Fibroblast of lung (primary cell): ENCODE measurements at regions not wholly inside any gene's neighbourhood (a gene's known extent, or its start where the extent isn't known, plus 50 kb on each side); places are given as distances from the start of the nearest gene placed in this dataset.

Experiments used
- DNase-seq, 2 donors: peaks; one replicate each; pipeline versions ENCODE4 v3.0.0 to v3.0.0-alpha.2; 2010; ENCODE audit warnings: low read depth in 2 of 2
- H2AFZ ChIP-seq: 2 replicates; pipeline ENCODE4 v1.5.1; 2012; ENCODE audit warnings: low read length, control low read depth, inconsistent platforms
- H3K27ac ChIP-seq: 2 replicates; pipeline ENCODE4 v1.5.1; 2011; ENCODE audit warnings: low read length, control low read depth; ENCODE audit not compliant: insufficient read depth
- H3K27me3 ChIP-seq: 2 replicates; pipeline ENCODE4 v1.5.1; 2011; ENCODE audit warnings: mild to moderate bottlenecking, low read length; ENCODE audit not compliant: control insufficient read depth, insufficient read depth
- H3K36me3 ChIP-seq: 2 replicates; pipeline ENCODE4 v1.5.1; 2011; ENCODE audit warnings: low read length; ENCODE audit not compliant: control insufficient read depth, insufficient read depth
- H3K4me1 ChIP-seq: 2 replicates; pipeline ENCODE4 v1.5.1; 2011; ENCODE audit warnings: low read length; ENCODE audit not compliant: control insufficient read depth, insufficient read depth; ENCODE audit errors: extremely low read depth
- H3K4me2 ChIP-seq: 2 replicates; pipeline ENCODE4 v1.5.1; 2011; ENCODE audit warnings: low read length, control low read depth; ENCODE audit not compliant: insufficient read depth; ENCODE audit errors: extremely low read depth
- H3K4me3 ChIP-seq, 4 experiments: fragments of 200-600 bp in 1 of 4; sonication (generic) in 1 of 4; replicated peaks in 1 of 4; 2 replicates each; pipeline ENCODE4 v1.5.1; 2011 to 2016; ENCODE audit warnings: low read length in 4 of 4, low read depth in 3 of 4, mild to moderate bottlenecking in 3 of 4, control low read depth in 2 of 4, inconsistent platforms in 1 of 4, mixed read lengths in 1 of 4; ENCODE audit not compliant: insufficient read depth in 1 of 4; ENCODE audit errors: control extremely low read depth in 1 of 4
- H3K79me2 ChIP-seq: 2 replicates; pipeline ENCODE4 v1.5.1; 2012; ENCODE audit warnings: mild to moderate bottlenecking, low read length, inconsistent platforms; ENCODE audit not compliant: control insufficient read depth, insufficient read depth
- H3K9ac ChIP-seq: 2 replicates; pipeline ENCODE4 v1.5.1; 2011; ENCODE audit warnings: mild to moderate bottlenecking, low read length, control low read depth; ENCODE audit not compliant: insufficient read depth
- H3K9me3 ChIP-seq: 2 replicates; pipeline ENCODE4 v1.5.1; 2012; ENCODE audit warnings: low read depth, low read length; ENCODE audit not compliant: control insufficient read depth, insufficient read depth
- H4K20me1 ChIP-seq: 2 replicates; pipeline ENCODE4 v1.5.1; 2011; ENCODE audit warnings: low read length; ENCODE audit not compliant: control insufficient read depth, insufficient read depth; ENCODE audit errors: extremely low read depth
- EZH2 ChIP-seq: IDR thresholded peaks from 2 replicates; pipeline ENCODE4 v1.5.1; 2012; ENCODE audit warnings: low read length, control low read depth, mild to moderate bottlenecking; ENCODE audit errors: missing control alignments
- TF ChIP-seq, protein P1 (sequence below), 2 donors: IDR thresholded peaks in 1 of 2; conservative IDR thresholded peaks in 1 of 2; 1 replicate in 1 of 2; 2 replicates in 1 of 2; pipeline ENCODE4 v1.5.1; 2011 to 2012; ENCODE audit warnings: low read length in 2 of 2, control low read depth in 1 of 2, inconsistent platforms in 1 of 2, low read depth in 1 of 2, mild to moderate bottlenecking in 1 of 2

DNA sequence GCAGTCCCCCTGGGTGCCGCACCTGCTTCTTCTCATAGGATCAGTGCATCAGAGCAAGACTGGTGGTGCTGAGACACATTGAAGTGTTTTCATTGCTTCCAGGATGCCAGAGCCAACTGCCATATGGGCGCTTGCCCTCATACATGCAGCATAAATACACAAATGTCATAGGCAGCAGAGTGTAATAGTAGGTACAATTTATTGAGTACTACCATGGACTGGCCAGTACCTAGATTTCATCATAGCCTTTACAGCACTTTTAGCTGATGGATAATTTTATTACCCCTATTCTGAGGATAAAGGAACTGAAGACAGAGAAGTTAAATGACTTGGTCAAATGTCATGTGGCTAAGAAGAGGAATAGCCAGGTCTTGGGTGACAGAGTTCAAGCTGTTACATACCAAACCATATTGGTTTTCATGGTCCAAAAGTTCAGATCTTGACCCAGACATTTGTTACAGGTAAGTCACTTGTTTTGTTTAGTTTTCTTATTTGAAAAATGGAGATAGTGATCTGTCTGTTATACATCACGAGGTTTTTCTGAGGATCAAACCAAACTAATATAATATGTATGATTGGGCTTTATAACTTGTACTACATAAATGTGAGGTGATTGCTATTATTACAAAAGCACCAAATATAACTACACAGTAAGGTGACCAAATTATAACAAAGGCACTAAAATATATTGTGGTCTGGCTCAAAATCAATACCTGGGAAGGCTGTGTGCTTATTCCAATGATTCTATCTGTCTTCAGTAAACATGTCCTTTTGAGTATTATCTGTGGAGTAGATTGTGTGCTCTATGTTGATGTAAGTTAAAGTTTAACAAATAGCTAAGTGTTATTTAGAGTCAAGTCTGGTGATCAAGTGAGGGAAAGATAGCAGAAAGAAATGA is 151.9 kb upstream of the CYRIA start:
- no peaks in the 10 kb centered on the region for H4K20me1 ChIP-seq
- H3K27me3 ChIP-seq, result no peaks in the 10 kb centered on the region
- no peaks in the 10 kb centered on the region for H3K4me1 ChIP-seq
- H3K9ac ChIP-seq, result no peak overlapping the region
- no peak overlapping the region for H3K4me2 ChIP-seq
- H3K9me3 ChIP-seq, result no peaks in the 10 kb centered on the region
- no peaks in the 10 kb centered on the region for H3K36me3 ChIP-seq
- H2AFZ ChIP-seq, result no peak overlapping the region
- H3K79me2 ChIP-seq, result no peaks in the 10 kb centered on the region
- H3K27ac ChIP-seq, result no peak overlapping the region
- H3K4me3 ChIP-seq, result no peak overlapping the region
- no peak for DNase-seq
- TF ChIP-seq, protein P1, sequence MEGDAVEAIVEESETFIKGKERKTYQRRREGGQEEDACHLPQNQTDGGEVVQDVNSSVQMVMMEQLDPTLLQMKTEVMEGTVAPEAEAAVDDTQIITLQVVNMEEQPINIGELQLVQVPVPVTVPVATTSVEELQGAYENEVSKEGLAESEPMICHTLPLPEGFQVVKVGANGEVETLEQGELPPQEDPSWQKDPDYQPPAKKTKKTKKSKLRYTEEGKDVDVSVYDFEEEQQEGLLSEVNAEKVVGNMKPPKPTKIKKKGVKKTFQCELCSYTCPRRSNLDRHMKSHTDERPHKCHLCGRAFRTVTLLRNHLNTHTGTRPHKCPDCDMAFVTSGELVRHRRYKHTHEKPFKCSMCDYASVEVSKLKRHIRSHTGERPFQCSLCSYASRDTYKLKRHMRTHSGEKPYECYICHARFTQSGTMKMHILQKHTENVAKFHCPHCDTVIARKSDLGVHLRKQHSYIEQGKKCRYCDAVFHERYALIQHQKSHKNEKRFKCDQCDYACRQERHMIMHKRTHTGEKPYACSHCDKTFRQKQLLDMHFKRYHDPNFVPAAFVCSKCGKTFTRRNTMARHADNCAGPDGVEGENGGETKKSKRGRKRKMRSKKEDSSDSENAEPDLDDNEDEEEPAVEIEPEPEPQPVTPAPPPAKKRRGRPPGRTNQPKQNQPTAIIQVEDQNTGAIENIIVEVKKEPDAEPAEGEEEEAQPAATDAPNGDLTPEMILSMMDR (conservative IDR thresholded peaks at IDR 0.05 in 1 of 2, IDR thresholded peaks at IDR 0.05 in 1 of 2; ENCODE audit: low read depth in 1 of 2, low read length in 2 of 2), result no peak
- TF ChIP-seq EZH2, result no peak

DNA sequence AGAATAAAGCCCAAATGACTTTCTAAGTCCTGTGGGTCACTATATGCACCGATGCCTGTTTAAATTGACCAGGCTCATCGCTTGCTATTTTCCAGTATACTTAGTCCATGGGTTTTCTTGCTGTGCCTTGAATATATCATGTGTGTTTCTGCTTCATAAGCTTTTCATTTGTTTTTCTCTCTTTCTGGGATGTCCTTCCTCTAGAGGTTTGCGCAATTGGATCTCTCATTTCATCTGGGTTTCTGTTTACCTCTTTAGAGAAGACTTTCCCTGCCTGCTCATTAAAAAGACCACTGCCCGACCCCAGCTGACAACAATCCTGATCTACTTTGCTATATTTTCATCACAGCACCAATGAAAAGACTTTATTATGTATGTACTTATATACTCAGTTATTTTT is 150.9 kb upstream of the CYRIA start:
- Histone ChIP-seq H3K27me3 (no peaks in the 10 kb centered on the region), H3K79me2 (no peaks in the 10 kb centered on the region), H3K36me3 (no peaks in the 10 kb centered on the region), H3K27ac (no peak overlapping the region), H3K4me3 (no peak overlapping the region), H2AFZ (no peak overlapping the region), H3K9me3 (no peaks in the 10 kb centered on the region), H3K4me1 (no peaks in the 10 kb centered on the region), H3K9ac (no peak overlapping the region), H3K4me2 (no peak overlapping the region), H4K20me1 (no peaks in the 10 kb centered on the region)
- no peak for DNase-seq
- TF ChIP-seq EZH2, result no peak
- TF ChIP-seq, protein P1 (conservative IDR thresholded peaks at IDR 0.05 in 1 of 2, IDR thresholded peaks at IDR 0.05 in 1 of 2; ENCODE audit: low read depth in 1 of 2, low read length in 2 of 2), result no peak

DNA sequence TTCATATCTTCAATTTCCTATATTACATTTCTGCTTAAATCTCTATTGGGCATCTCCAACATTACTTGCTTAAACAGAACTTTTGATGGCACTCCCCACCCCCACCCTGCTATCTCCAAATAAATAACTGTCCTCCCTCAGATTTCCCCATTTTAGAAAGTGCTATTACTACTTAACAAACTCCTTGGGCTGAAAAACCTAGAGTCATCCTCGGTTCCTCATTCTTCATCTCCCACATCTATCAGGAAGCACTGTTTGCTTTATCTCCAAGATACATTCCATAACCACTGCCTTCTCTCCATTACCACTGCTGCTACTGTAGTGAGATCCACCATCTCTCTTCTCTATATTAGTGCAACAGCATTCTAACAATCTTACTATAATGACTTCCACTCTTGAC is 150.4 kb upstream of the CYRIA start:
- no peak overlapping the region for H3K4me2 ChIP-seq
- no peaks in the 10 kb centered on the region for H3K79me2 ChIP-seq
- no peaks in the 10 kb centered on the region for H4K20me1 ChIP-seq
- no peaks in the 10 kb centered on the region for H3K27me3 ChIP-seq
- no peak overlapping the region for H3K4me3 ChIP-seq
- no peak overlapping the region for H3K27ac ChIP-seq
- no peaks in the 10 kb centered on the region for H3K9me3 ChIP-seq
- H3K4me1 ChIP-seq, result no peaks in the 10 kb centered on the region
- no peak overlapping the region for H3K9ac ChIP-seq
- DNase-seq, result no peak
- TF ChIP-seq EZH2, result no peak
- TF ChIP-seq, protein P1 (conservative IDR thresholded peaks at IDR 0.05 in 1 of 2, IDR thresholded peaks at IDR 0.05 in 1 of 2; ENCODE audit: low read depth in 1 of 2, low read length in 2 of 2), result no peak
- H3K36me3 ChIP-seq, result no peaks in the 10 kb centered on the region
- no peak overlapping the region for H2AFZ ChIP-seq
